Epithelial cell of esophagus (primary cell): ENCODE measurements at regions not wholly inside any gene's neighbourhood (a gene's known extent, or its start where the extent isn't known, plus 50 kb on each side); places are given as distances from the start of the nearest gene placed in this dataset.

ENCODE experiments used
- DNase-seq: peaks from one replicate; pipeline ENCODE4 v3.0.0; 2010; ENCODE audit warnings: low read depth
- H3K4me3 ChIP-seq: 2 replicates; pipeline ENCODE4 v1.5.1; 2011; ENCODE audit warnings: mild to moderate bottlenecking, low read length, control low read depth
- TF ChIP-seq, protein P1 (sequence below): IDR thresholded peaks from 2 replicates; pipeline ENCODE4 v1.5.1; 2011; ENCODE audit warnings: low read depth, mild to moderate bottlenecking, low read length, control low read depth, inconsistent platforms; ENCODE audit not compliant: insufficient read depth; ENCODE audit errors: missing control alignments

DNA sequence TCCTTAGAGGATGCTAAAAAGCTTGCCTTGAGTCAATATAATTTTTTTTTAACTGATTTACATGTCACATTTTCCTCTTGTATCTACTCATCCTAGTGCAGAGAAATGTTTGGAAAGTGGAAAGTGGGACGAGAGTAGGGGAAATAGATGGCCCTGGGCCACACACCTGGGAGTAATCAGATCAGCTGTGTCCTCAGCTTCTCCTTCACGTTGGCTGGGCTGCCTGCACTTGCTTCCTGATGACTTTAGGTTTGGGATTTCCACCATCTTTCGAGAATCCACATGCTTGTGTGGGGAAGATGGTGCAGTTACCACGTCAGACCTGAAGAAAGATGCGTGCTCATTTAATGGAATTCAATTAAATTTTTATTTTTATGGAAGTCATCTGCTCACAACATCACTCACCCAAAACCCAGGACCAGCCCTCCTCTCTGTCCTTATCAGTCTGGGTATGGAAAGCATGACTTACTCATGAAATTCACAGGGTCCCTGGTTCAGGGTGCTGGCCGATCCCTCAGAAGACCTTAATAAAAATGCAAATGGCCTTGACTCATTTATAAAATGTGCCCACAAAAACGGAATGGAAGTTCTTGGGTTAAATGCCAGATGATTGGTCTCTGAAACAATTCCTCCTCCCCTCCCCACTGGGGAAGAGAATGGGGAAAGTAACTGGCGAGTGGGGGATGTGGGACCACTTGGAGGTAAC, 74.5 kb upstream of the TIAM2 start:
- H3K4me3 ChIP-seq = no peak overlapping the region
- no peak for DNase-seq
- TF ChIP-seq, protein P1, sequence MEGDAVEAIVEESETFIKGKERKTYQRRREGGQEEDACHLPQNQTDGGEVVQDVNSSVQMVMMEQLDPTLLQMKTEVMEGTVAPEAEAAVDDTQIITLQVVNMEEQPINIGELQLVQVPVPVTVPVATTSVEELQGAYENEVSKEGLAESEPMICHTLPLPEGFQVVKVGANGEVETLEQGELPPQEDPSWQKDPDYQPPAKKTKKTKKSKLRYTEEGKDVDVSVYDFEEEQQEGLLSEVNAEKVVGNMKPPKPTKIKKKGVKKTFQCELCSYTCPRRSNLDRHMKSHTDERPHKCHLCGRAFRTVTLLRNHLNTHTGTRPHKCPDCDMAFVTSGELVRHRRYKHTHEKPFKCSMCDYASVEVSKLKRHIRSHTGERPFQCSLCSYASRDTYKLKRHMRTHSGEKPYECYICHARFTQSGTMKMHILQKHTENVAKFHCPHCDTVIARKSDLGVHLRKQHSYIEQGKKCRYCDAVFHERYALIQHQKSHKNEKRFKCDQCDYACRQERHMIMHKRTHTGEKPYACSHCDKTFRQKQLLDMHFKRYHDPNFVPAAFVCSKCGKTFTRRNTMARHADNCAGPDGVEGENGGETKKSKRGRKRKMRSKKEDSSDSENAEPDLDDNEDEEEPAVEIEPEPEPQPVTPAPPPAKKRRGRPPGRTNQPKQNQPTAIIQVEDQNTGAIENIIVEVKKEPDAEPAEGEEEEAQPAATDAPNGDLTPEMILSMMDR = no peak

DNA sequence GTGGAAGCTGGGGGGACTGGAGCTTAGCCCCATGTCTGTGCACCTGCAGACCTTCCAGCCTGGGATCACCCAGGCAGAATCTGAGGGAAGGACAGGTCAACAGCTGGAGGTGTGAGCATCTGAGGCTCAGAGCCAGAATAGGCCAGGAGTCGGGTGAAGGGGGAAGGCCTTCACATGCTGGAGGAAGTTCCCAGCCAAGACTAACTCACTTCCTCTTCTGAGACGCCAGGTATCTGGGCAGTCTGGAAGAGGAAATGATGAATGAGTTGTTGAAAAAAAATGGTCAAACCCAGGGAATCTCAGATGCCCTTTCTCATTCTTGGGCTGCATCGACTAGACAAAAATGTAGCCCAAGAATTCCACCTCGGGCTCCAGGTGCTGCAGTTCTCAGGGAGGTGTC, 73.6 kb upstream of the TIAM2 start:
- TF ChIP-seq, protein P1 = no peak
- H3K4me3 ChIP-seq = no peak overlapping the region
- peak; percentile 19 for DNase-seq

DNA sequence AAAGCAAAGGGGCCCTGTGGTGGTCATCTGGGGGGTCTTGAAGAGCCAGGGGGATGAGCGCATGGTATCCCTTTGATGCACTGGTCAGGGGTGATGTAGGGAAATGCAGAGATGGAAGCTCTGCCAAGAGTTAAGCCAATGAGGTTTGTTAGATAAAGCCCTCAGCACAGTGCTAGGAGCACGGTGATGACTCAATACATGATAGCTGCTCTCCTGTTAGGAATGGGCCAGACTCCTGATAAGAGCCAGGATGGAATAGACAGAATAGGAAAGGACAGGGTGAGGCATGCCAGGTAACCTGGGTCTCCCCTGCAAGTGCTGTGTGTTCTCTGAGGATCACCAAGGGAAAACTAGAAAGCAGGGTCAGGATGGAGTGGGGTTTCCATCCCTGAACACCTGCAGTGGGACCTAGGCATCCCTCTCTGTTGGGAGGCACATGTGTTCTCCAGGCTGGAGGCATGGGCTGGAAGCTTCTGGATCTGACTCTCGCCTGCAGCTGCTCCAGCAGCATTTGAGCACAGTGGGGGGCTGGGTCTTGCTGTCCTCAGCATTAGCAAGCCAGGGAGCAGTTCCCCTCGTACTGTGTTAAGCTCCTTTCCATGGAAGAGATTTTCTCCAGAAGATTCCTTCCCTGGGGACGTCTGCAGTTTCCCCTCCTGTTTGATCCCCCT, 71.8 kb upstream of the TIAM2 start:
- DNase-seq = no peak
- TF ChIP-seq, protein P1 = no peak
- H3K4me3 ChIP-seq = no peak overlapping the region

DNA sequence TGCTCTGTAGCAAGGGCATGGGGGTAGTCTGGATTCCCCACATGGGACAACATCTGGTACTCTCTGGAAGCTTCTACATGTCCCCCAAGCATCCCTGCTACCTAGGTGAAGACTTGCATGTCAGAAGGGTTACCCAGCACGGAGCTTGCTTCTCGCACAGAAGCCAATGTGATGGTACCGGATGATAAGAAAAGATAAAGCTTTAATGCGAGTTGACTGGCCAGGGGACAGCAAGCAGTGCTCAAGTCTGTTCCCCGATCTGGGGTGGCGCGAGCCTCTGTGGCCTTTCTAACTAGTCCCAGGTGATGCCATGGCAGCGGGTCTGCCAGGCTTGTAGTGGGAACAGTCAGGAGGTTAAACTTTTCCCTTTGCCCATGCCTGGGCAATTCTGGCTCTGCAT, 70.0 kb upstream of the TIAM2 start:
- H3K4me3 ChIP-seq = no peak overlapping the region
- TF ChIP-seq, protein P1 = no peak
- no peak for DNase-seq

DNA sequence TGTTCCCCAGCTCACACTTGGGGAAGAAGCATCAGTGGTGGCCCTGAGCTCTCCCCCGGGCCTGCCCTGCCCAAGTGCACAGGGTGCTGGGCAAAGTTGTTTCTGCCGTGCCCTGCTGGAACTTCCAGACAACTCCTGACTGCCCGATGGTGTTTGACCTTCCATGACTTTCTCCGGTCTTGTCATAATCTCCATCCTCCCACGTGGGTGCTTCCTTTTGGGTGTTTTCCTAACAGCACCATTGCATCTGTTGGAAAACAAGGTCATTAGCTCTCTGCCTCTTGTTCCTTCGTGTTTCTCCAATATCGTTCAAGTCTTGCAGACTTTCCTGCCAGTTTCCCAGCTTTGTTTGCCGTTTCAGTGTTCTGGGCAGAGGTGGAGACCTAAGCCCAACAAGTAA, 68.7 kb upstream of the TIAM2 start:
- no peak overlapping the region for H3K4me3 ChIP-seq
- no peak for DNase-seq
- TF ChIP-seq, protein P1 = no peak

DNA sequence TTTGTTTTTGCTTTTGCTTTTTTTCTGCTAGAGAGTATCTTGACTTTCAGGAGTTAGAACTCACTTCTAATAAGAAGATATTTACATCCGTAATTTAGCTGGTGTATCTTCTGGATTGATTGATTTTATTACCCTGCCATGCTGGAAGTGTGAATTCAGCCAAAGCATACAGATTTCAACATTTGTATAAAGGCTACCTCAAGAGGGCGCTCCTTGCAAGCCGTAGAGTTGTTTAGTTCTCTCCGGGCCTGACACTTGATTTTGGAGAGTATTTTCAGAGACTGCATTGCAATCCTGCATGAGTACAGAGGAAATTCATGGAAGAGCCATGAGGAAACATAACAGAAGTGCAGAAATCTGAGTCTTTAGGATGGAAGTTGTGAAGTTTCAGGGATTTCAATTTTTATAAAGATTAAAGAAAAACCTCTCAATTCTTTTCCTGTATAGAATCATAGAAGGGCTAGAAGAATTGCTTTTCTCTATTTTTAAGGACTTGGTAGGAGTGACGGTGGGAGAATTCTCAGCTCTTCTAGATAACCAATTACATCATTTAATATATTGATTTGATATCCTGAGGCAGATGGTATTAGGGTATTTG, 66.7 kb upstream of the TIAM2 start:
- no peak overlapping the region for H3K4me3 ChIP-seq
- TF ChIP-seq, protein P1 = peak; percentile 82
- DNase-seq = peak; percentile 68
